ENCODE measurements at regions not wholly inside any gene's neighbourhood (a gene's known extent, or its start where the extent isn't known, plus 50 kb on each side); places are given as distances from the start of the nearest gene placed in this dataset.
A peak's percentile ranks its signal among the peaks of the same experiment; 100 is the strongest.

GRCh38 chr1:147080671-147081394 lies 91.4 kb downstream of the PRKAB2 start (continued):
- TF ChIP-seq, protein P1, sequence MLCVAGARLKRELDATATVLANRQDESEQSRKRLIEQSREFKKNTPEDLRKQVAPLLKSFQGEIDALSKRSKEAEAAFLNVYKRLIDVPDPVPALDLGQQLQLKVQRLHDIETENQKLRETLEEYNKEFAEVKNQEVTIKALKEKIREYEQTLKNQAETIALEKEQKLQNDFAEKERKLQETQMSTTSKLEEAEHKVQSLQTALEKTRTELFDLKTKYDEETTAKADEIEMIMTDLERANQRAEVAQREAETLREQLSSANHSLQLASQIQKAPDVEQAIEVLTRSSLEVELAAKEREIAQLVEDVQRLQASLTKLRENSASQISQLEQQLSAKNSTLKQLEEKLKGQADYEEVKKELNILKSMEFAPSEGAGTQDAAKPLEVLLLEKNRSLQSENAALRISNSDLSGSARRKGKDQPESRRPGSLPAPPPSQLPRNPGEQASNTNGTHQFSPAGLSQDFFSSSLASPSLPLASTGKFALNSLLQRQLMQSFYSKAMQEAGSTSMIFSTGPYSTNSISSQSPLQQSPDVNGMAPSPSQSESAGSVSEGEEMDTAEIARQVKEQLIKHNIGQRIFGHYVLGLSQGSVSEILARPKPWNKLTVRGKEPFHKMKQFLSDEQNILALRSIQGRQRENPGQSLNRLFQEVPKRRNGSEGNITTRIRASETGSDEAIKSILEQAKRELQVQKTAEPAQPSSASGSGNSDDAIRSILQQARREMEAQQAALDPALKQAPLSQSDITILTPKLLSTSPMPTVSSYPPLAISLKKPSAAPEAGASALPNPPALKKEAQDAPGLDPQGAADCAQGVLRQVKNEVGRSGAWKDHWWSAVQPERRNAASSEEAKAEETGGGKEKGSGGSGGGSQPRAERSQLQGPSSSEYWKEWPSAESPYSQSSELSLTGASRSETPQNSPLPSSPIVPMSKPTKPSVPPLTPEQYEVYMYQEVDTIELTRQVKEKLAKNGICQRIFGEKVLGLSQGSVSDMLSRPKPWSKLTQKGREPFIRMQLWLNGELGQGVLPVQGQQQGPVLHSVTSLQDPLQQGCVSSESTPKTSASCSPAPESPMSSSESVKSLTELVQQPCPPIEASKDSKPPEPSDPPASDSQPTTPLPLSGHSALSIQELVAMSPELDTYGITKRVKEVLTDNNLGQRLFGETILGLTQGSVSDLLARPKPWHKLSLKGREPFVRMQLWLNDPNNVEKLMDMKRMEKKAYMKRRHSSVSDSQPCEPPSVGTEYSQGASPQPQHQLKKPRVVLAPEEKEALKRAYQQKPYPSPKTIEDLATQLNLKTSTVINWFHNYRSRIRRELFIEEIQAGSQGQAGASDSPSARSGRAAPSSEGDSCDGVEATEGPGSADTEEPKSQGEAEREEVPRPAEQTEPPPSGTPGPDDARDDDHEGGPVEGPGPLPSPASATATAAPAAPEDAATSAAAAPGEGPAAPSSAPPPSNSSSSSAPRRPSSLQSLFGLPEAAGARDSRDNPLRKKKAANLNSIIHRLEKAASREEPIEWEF (IDR thresholded peaks at IDR 0.05; ENCODE audit: insufficient replicate concordance, low read depth, low read length): no peak
- TF ChIP-seq CHD2 (IDR thresholded peaks at IDR 0.05; ENCODE audit: borderline replicate concordance, low read depth, low read length): no peak
- no peak for TF ChIP-seq DPF2 (IDR thresholded peaks at IDR 0.05)
- TF ChIP-seq IKZF1 (conservative IDR thresholded peaks at IDR 0.05): no peak
- TF ChIP-seq, protein P2, sequence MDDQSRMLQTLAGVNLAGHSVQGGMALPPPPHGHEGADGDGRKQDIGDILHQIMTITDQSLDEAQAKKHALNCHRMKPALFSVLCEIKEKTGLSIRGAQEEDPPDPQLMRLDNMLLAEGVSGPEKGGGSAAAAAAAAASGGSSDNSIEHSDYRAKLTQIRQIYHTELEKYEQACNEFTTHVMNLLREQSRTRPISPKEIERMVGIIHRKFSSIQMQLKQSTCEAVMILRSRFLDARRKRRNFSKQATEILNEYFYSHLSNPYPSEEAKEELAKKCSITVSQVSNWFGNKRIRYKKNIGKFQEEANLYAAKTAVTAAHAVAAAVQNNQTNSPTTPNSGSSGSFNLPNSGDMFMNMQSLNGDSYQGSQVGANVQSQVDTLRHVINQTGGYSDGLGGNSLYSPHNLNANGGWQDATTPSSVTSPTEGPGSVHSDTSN (IDR thresholded peaks at IDR 0.05; ENCODE audit: insufficient replicate concordance, low read depth, low read length): no peak
- 0 out of 2 replicates have a peak, but pooled peaks have one; percentile 19 for TF ChIP-seq RAD21 (IDR thresholded peaks at IDR 0.05; ENCODE audit: insufficient read depth, low read depth, low read length)
- no peak for TF ChIP-seq MEF2A (IDR thresholded peaks at IDR 0.05; ENCODE audit: insufficient read depth, low read depth, low read length)
- TF ChIP-seq, protein P3, sequence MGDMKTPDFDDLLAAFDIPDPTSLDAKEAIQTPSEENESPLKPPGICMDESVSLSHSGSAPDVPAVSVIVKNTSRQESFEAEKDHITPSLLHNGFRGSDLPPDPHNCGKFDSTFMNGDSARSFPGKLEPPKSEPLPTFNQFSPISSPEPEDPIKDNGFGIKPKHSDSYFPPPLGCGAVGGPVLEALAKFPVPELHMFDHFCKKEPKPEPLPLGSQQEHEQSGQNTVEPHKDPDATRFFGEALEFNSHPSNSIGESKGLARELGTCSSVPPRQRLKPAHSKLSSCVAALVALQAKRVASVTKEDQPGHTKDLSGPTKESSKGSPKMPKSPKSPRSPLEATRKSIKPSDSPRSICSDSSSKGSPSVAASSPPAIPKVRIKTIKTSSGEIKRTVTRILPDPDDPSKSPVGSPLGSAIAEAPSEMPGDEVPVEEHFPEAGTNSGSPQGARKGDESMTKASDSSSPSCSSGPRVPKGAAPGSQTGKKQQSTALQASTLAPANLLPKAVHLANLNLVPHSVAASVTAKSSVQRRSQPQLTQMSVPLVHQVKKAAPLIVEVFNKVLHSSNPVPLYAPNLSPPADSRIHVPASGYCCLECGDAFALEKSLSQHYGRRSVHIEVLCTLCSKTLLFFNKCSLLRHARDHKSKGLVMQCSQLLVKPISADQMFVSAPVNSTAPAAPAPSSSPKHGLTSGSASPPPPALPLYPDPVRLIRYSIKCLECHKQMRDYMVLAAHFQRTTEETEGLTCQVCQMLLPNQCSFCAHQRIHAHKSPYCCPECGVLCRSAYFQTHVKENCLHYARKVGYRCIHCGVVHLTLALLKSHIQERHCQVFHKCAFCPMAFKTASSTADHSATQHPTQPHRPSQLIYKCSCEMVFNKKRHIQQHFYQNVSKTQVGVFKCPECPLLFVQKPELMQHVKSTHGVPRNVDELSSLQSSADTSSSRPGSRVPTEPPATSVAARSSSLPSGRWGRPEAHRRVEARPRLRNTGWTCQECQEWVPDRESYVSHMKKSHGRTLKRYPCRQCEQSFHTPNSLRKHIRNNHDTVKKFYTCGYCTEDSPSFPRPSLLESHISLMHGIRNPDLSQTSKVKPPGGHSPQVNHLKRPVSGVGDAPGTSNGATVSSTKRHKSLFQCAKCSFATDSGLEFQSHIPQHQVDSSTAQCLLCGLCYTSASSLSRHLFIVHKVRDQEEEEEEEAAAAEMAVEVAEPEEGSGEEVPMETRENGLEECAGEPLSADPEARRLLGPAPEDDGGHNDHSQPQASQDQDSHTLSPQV (IDR thresholded peaks at IDR 0.05): no peak
- TF ChIP-seq WRNIP1 (IDR thresholded peaks at IDR 0.05; ENCODE audit: borderline replicate concordance, low read depth, low read length): no peak

Data from GM12878 (cell line).